Type B pancreatic cell (in vitro differentiated cells): ENCODE measurements at regions not wholly inside any gene's neighbourhood (a gene's known extent, or its start where the extent isn't known, plus 50 kb on each side); places are given as distances from the start of the nearest gene placed in this dataset.

Experiments
- DNase-seq: peaks from one replicate; pipeline ENCODE4 v3.0.0; 2021; ENCODE audit warnings: mixed read lengths; ENCODE audit not compliant: unreplicated experiment; ENCODE audit errors: extremely low spot score
- H3K27ac Mint-ChIP-seq: 2 replicates; pipeline ENCODE4 v1.8.0; 2021; ENCODE audit warnings: mild to moderate bottlenecking, mixed read lengths
- H3K27me3 Mint-ChIP-seq: 2 replicates; pipeline ENCODE4 v1.8.0; 2021; ENCODE audit warnings: mixed read lengths
- H3K36me3 Mint-ChIP-seq: 2 replicates; pipeline ENCODE4 v1.8.0; 2021; ENCODE audit warnings: mixed read lengths
- H3K4me1 Mint-ChIP-seq: one replicate; pipeline ENCODE4 v1.8.0; 2021; ENCODE audit warnings: mixed read lengths; ENCODE audit not compliant: unreplicated experiment
- H3K4me3 Mint-ChIP-seq: 2 replicates; pipeline ENCODE4 v1.8.0; 2021; ENCODE audit warnings: mild to moderate bottlenecking, mixed read lengths
- H3K9me3 Mint-ChIP-seq: 2 replicates; pipeline ENCODE4 v1.8.0; 2021; ENCODE audit warnings: mixed read lengths
- CTCF ChIP-seq: fragments of 200-600 bp; sonication (generic); conservative IDR thresholded peaks from 2 replicates; pipeline ENCODE4 v1.5.0; 2021; ENCODE audit warnings: antibody characterized with exemption, mild to moderate bottlenecking

DNA sequence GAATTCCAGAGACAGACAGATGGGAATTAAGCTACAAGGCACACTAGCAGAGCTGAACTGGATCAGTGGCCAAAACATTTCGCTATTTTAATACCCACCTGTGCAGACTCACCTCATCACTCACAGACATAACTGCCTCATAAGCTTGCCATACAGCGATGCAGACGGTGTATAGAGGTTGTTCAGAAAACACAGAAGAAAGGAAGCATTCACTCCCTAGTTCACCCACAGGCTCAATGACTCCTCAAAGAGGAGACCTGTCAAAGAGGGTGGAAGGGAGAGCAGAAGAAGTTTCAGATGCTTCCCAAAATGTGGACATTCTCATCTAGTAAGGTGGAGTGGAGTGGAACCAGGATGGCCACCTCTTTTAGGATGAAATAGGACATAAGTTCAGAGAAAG lies 81.7 kb upstream of the SPHKAP start:
- TF ChIP-seq CTCF: no peak
- H3K36me3 Mint-ChIP-seq: no peaks in the 10 kb centered on the region
- H3K9me3 Mint-ChIP-seq: no peaks in the 10 kb centered on the region
- no peak for DNase-seq
- no peak overlapping the region for H3K27ac Mint-ChIP-seq
- H3K4me3 Mint-ChIP-seq: no peak overlapping the region
- H3K4me1 Mint-ChIP-seq: no peaks in the 10 kb centered on the region
- no peaks in the 10 kb centered on the region for H3K27me3 Mint-ChIP-seq

DNA sequence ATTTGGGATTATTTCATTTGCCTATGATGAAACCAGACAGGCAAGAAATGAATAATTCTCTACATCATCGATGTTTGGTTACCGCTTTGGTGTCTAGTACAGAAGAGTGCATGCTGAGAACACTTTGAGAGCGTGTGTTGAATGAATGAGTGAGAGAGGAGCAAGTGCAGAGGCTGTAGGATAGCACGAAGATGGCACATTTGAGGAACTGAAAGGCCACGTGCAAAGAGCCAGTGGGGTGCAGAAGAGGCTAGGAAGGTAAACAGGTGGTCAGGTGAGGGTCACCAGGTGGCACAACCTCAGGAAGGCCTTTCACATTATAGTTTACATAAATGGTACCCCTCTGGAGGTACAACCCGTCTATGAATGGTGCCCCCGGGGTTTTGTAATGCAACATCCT lies 80.1 kb upstream of the SPHKAP start:
- TF ChIP-seq CTCF: no peak
- no peaks in the 10 kb centered on the region for H3K36me3 Mint-ChIP-seq
- no peak for DNase-seq
- no peak overlapping the region for H3K4me3 Mint-ChIP-seq
- no peaks in the 10 kb centered on the region for H3K9me3 Mint-ChIP-seq
- no peak overlapping the region for H3K27ac Mint-ChIP-seq
- no peaks in the 10 kb centered on the region for H3K27me3 Mint-ChIP-seq
- H3K4me1 Mint-ChIP-seq: no peaks in the 10 kb centered on the region

- Mint-ChIP-seq H3K27ac (no peak overlapping the region), H3K4me3 (no peak overlapping the region), H3K27me3 (no peaks in the 10 kb centered on the region), H3K36me3 (no peaks in the 10 kb centered on the region), H3K4me1 (no peaks in the 10 kb centered on the region), H3K9me3 (no peaks in the 10 kb centered on the region)
- TF ChIP-seq CTCF: no peak
- DNase-seq: no peak
Observed at GRCh38 chr2:228257379-228257778, 75.9 kb upstream of the SPHKAP start.

DNA sequence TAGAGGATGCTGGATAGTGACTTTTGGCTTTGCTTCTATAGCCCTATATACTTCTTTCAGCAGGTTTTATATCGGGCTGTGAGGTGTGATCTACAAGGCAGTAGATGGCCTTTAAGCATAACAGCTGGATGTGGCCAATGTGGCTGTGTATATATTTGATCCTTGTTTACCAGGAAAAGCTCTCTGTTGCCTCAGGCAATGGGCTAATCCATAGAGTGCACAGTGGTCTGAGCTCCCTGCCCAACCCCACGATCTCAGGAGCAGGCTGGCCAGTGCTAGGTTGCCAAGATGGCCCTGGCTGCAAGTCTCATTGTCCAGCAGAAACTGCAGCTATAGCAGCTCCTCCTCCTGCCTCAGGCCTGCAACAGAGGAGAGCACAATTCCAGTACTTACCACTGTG lies 72.3 kb upstream of the SPHKAP start:
- no peak for TF ChIP-seq CTCF
- Mint-ChIP-seq H3K4me1 (no peaks in the 10 kb centered on the region), H3K4me3 (no peak overlapping the region), H3K27me3 (no peaks in the 10 kb centered on the region), H3K36me3 (no peaks in the 10 kb centered on the region), H3K9me3 (no peaks in the 10 kb centered on the region), H3K27ac (no peak overlapping the region)
- no peak for DNase-seq

DNA sequence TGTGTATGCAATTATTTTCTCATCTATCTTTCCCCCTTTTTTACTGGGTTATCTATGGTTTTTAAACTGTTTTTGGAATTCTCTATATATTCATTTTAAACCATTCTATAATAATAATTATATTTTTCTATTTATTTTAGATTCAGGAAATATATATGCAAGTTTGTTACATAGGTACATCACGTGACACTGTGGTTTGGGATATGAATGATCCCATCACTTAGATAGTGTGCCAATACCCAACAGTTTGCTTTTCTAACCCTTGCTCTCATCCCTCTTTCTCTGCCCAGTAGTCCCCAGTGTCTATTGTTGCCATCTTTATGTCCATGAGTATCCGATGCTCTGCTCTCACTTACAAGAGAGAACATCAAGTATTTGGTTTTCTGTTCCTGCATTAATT lies 65.8 kb upstream of the SPHKAP start:
- Mint-ChIP-seq H3K4me1 (no peaks in the 10 kb centered on the region), H3K27me3 (no peaks in the 10 kb centered on the region), H3K36me3 (no peaks in the 10 kb centered on the region), H3K27ac (no peak overlapping the region), H3K9me3 (no peaks in the 10 kb centered on the region), H3K4me3 (no peak overlapping the region)
- TF ChIP-seq CTCF: no peak
- no peak for DNase-seq

DNA sequence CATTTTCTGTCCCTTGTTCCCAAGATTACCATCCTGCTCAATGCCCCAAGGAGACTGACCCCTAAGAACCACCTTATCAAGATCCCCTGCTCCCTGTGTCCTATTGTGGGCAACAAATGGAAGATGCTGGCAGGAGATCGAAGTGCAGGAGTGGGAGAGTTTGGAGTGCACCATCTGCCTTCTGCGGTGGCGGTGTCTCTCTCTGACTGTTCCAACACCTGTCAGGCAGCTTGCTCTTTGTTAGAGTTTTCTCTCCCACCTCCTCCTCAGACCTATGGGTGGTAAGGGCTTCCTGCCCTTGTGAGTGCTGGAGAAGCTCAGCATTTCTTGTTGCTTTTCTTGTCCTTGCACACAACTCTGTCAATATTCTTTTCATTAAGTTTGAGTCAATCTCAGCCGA lies 64.1 kb upstream of the SPHKAP start:
- no peak for TF ChIP-seq CTCF
- no peaks in the 10 kb centered on the region for H3K9me3 Mint-ChIP-seq
- H3K36me3 Mint-ChIP-seq: no peaks in the 10 kb centered on the region
- no peak for DNase-seq
- no peaks in the 10 kb centered on the region for H3K27me3 Mint-ChIP-seq
- H3K27ac Mint-ChIP-seq: no peak overlapping the region
- no peaks in the 10 kb centered on the region for H3K4me1 Mint-ChIP-seq
- no peak overlapping the region for H3K4me3 Mint-ChIP-seq
